ENCODE measurements at regions not wholly inside any gene's neighbourhood (a gene's known extent, or its start where the extent isn't known, plus 50 kb on each side); places are given as distances from the start of the nearest gene placed in this dataset.

DNA sequence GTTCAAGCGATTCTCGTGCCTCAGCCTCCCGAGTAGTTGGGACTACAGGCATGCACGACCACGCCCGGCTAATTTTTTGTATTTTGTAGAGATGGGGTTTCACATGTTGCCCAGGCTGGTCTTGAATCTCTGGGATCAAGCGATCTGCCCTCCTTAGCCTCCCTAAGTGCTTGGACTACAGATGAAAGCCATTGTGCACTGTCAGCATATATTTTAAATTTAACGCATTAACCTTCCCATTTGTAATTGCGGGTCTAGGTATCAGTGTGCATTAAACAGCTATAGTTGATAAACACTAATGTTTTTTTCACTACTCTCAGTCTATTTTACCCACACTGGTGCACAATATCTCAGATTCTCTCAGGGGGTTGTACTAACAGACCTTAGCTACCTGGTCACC, 1930.8 kb downstream of the C4orf33 start:
- TF ChIP-seq NFIC (IDR thresholded peaks at IDR 0.05) = no peak
- TF ChIP-seq POLR2A (conservative IDR thresholded peaks at IDR 0.05) = no peak
- no peak for TF ChIP-seq CEBPB (tag; IDR thresholded peaks at IDR 0.05)
